H9 (cell line): ENCODE measurements at regions not wholly inside any gene's neighbourhood (a gene's known extent, or its start where the extent isn't known, plus 50 kb on each side); places are given as distances from the start of the nearest gene placed in this dataset.

Source experiments
- DNase-seq: peaks from one replicate; pipeline ENCODE4 v3.0.0-alpha.2; 2017
- H2AFZ ChIP-seq: one replicate; pipeline ENCODE4 v1.6.1; 2013; ENCODE audit warnings: mild to moderate bottlenecking, low read length, control low read depth, moderate library complexity
- H2AK5ac ChIP-seq: 2 replicates; pipeline ENCODE4 v1.6.1; 2013; ENCODE audit warnings: low read length, control low read depth, mixed read lengths; ENCODE audit not compliant: insufficient read length
- H2BK120ac ChIP-seq: one replicate; pipeline ENCODE4 v1.6.1; 2013; ENCODE audit warnings: low read depth, mild to moderate bottlenecking, low read length, control low read depth, inconsistent platforms; ENCODE audit not compliant: poor library complexity, severe bottlenecking
- H2BK12ac ChIP-seq: 2 replicates; pipeline ENCODE4 v1.6.1; 2013; ENCODE audit warnings: low read length, control low read depth, mixed read lengths, low read depth; ENCODE audit not compliant: insufficient read length
- H2BK15ac ChIP-seq: 2 replicates; pipeline ENCODE4 v1.6.1; 2013; ENCODE audit warnings: low read depth, low read length, control low read depth
- H2BK20ac ChIP-seq: one replicate; pipeline ENCODE4 v1.6.1; 2013; ENCODE audit warnings: low read depth, mild to moderate bottlenecking, low read length, control low read depth, inconsistent platforms; ENCODE audit not compliant: poor library complexity, severe bottlenecking
- H2BK5ac ChIP-seq: 2 replicates; pipeline ENCODE4 v1.6.1; 2013; ENCODE audit warnings: low read length, control low read depth, mixed read lengths; ENCODE audit not compliant: insufficient read length
- H3K14ac ChIP-seq: 2 replicates; pipeline ENCODE4 v1.6.1; 2013; ENCODE audit warnings: low read length, control low read depth; ENCODE audit not compliant: insufficient read depth
- H3K18ac ChIP-seq: 2 replicates; pipeline ENCODE4 v1.6.1; 2013; ENCODE audit warnings: low read depth, mild to moderate bottlenecking, mixed read lengths, low read length, control low read depth; ENCODE audit not compliant: insufficient read length
- H3K23ac ChIP-seq: 2 replicates; pipeline ENCODE4 v1.6.1; 2013; ENCODE audit warnings: low read length, control low read depth, mixed read lengths, low read depth; ENCODE audit not compliant: insufficient read length
- H3K23me2 ChIP-seq: 2 replicates; pipeline ENCODE4 v1.6.1; 2013; ENCODE audit warnings: low read depth, mild to moderate bottlenecking, mixed read lengths, low read length, control low read depth; ENCODE audit not compliant: insufficient read length, poor library complexity, severe bottlenecking
- H3K27ac ChIP-seq: 2 replicates; pipeline ENCODE4 v1.5.1; 2013; ENCODE audit warnings: low read length, control low read depth, mixed read lengths, low read depth; ENCODE audit not compliant: insufficient read length
- H3K27me3 ChIP-seq: 2 replicates; pipeline ENCODE4 v1.6.1; 2013; ENCODE audit warnings: low read length, control low read depth, inconsistent platforms; ENCODE audit not compliant: insufficient read depth
- H3K4ac ChIP-seq: 2 replicates; pipeline ENCODE4 v1.6.1; 2013; ENCODE audit warnings: low read depth, mild to moderate bottlenecking, control low read depth, inconsistent platforms, low read length, moderate library complexity
- H3K4me1 ChIP-seq: 2 replicates; pipeline ENCODE4 v1.6.1; 2013; ENCODE audit warnings: low read length, control low read depth, inconsistent platforms; ENCODE audit not compliant: insufficient read depth
- H3K4me2 ChIP-seq: 2 replicates; pipeline ENCODE4 v1.6.1; 2013; ENCODE audit warnings: low read length, control low read depth, mixed read lengths; ENCODE audit not compliant: insufficient read length, insufficient read depth
- H3K56ac ChIP-seq: 2 replicates; pipeline ENCODE4 v1.6.1; 2013; ENCODE audit warnings: low read depth, mild to moderate bottlenecking, mixed read lengths, low read length, control low read depth; ENCODE audit not compliant: insufficient read length
- H3K79me1 ChIP-seq: 2 replicates; pipeline ENCODE4 v1.6.1; 2013; ENCODE audit warnings: low read depth, mild to moderate bottlenecking, moderate library complexity, low read length, control low read depth, inconsistent platforms; ENCODE audit not compliant: insufficient read depth, poor library complexity, severe bottlenecking
- H3K79me2 ChIP-seq: 2 replicates; pipeline ENCODE4 v1.6.1; 2013; ENCODE audit warnings: low read length, control low read depth, inconsistent platforms; ENCODE audit not compliant: insufficient read depth
- H3K9ac ChIP-seq: 2 replicates; pipeline ENCODE4 v1.6.1; 2013; ENCODE audit warnings: low read length, control low read depth, mixed read lengths; ENCODE audit not compliant: insufficient read length; ENCODE audit errors: extremely low read depth
- H3K9me3 ChIP-seq: one replicate; pipeline ENCODE4 v1.6.1; 2013; ENCODE audit warnings: low read depth, low read length, inconsistent platforms; ENCODE audit not compliant: control insufficient read depth
- H3T11ph ChIP-seq: one replicate; pipeline ENCODE4 v1.6.1; 2013; ENCODE audit warnings: mild to moderate bottlenecking, low read length, control low read depth, inconsistent platforms
- H4K20me1 ChIP-seq: one replicate; pipeline ENCODE4 v1.6.1; 2013; ENCODE audit not compliant: control insufficient read depth, insufficient read length, insufficient read depth
- H4K5ac ChIP-seq: 2 replicates; pipeline ENCODE4 v1.6.1; 2013; ENCODE audit warnings: low read depth, mild to moderate bottlenecking, mixed read lengths, low read length, control low read depth; ENCODE audit not compliant: insufficient read length
- H4K8ac ChIP-seq: replicated peaks from 2 replicates; pipeline ENCODE4 v1.6.1; 2013; ENCODE audit warnings: low read length, control low read depth, mixed read lengths, low read depth; ENCODE audit not compliant: insufficient read length
- H4K91ac ChIP-seq: 2 replicates; pipeline ENCODE4 v1.6.1; 2013; ENCODE audit warnings: low read depth, mild to moderate bottlenecking, moderate library complexity, mixed read lengths, low read length, control low read depth; ENCODE audit not compliant: insufficient read length
- H3K27ac Mint-ChIP-seq, 3 experiments: 2 replicates in 2 of 3; 3 replicates in 1 of 3; pipeline ENCODE4 v1.8.0; 2020 to 2021; ENCODE audit warnings: mixed read lengths in 3 of 3, mild to moderate bottlenecking in 1 of 3, moderate library complexity in 1 of 3
- H3K27me3 Mint-ChIP-seq: 2 replicates; pipeline ENCODE4 v1.8.0; 2021; ENCODE audit warnings: low read depth, mild to moderate bottlenecking, moderate library complexity, mixed read lengths
- H3K36me3 Mint-ChIP-seq, 3 experiments: 2 replicates in 2 of 3; 3 replicates in 1 of 3; pipeline ENCODE4 v1.8.0; 2020 to 2021; ENCODE audit warnings: low read depth in 3 of 3, mixed read lengths in 3 of 3; ENCODE audit not compliant: insufficient read depth in 1 of 3
- H3K4me1 Mint-ChIP-seq, 2 experiments: 2 replicates each; pipeline ENCODE4 v1.8.0; 2020; ENCODE audit warnings: mixed read lengths in 2 of 2
- H3K4me3 Mint-ChIP-seq, 2 experiments: 2 replicates in 1 of 2; 3 replicates in 1 of 2; pipeline ENCODE4 v1.8.0; 2020 to 2021; ENCODE audit warnings: mild to moderate bottlenecking in 2 of 2, mixed read lengths in 2 of 2, moderate library complexity in 1 of 2
- H3K9me3 Mint-ChIP-seq, 2 experiments: 2 replicates in 1 of 2; 3 replicates in 1 of 2; pipeline ENCODE4 v1.8.0; 2020; ENCODE audit warnings: mild to moderate bottlenecking in 2 of 2, mixed read lengths in 2 of 2, moderate library complexity in 1 of 2
- CTCF ChIP-seq: fragments of 200-600 bp; sonication (generic); conservative IDR thresholded peaks from 3 replicates; pipeline ENCODE4 v1.8.0; 2021; ENCODE audit warnings: antibody characterized with exemption, mild to moderate bottlenecking
- WGBS: extraction: QIAGEN DNeasy Blood & Tissue Kit; methylation state at CpG from one replicate; pipeline ENCODE4 v1.1.7; 2013; ENCODE audit warnings: missing lambda C conversion rate, low lambda C conversion rate, mixed read lengths; ENCODE audit not compliant: insufficient read length; ENCODE audit errors: extremely low coverage; 5-methylcytosine and 5-hydroxymethylcytosine counted together

GRCh38 chr6:97473979-97474378 lies 191.0 kb upstream of the MMS22L start:
- H3K9me3 ChIP-seq, result no peaks in the 10 kb centered on the region
- H4K8ac ChIP-seq, result no peak overlapping the region
- WGBS, result no CpG with 5 or more reads among the region's 4 CpGs
- DNase-seq, result no peak
- H3K9ac ChIP-seq, result no peak overlapping the region
- H3K56ac ChIP-seq, result no peak overlapping the region
- H3K4me2 ChIP-seq, result no peak overlapping the region
- Mint-ChIP-seq H3K4me1 (no peaks in the 10 kb centered on the region), H3K4me3 (no peak overlapping the region), H3K27me3 (peaks cover 2% of the 10 kb centered on the region; the same call in 1 of the 2 replicates), H3K27ac (no peak overlapping the region), H3K36me3 (no peaks in the 10 kb centered on the region), H3K9me3 (no peaks in the 10 kb centered on the region)
- H2BK15ac ChIP-seq, result no peak overlapping the region
- H2BK12ac ChIP-seq, result no peak overlapping the region
- peak; percentile 37; the same call in 2 of the 3 replicates for TF ChIP-seq CTCF
- no peak overlapping the region for H3K27ac ChIP-seq
- no peak overlapping the region for H4K91ac ChIP-seq
- H3K23ac ChIP-seq, result no peak overlapping the region
- H3K23me2 ChIP-seq, result no peaks in the 10 kb centered on the region
- no peak overlapping the region for H3T11ph ChIP-seq
- no peak overlapping the region for H2BK120ac ChIP-seq
- H2AK5ac ChIP-seq, result no peak overlapping the region
- H3K79me2 ChIP-seq, result no peaks in the 10 kb centered on the region
- no peak overlapping the region for H2BK20ac ChIP-seq
- no peak overlapping the region for H3K14ac ChIP-seq
- H3K18ac ChIP-seq, result no peak overlapping the region
- H3K27me3 ChIP-seq, result no peaks in the 10 kb centered on the region
- H4K5ac ChIP-seq, result no peak overlapping the region
- H2BK5ac ChIP-seq, result no peak overlapping the region
- H2AFZ ChIP-seq, result no peak overlapping the region
- H3K79me1 ChIP-seq, result no peaks in the 10 kb centered on the region
- no peak overlapping the region for H3K4ac ChIP-seq
- H4K20me1 ChIP-seq, result no peaks in the 10 kb centered on the region
- H3K4me1 ChIP-seq, result no peaks in the 10 kb centered on the region
